DLD1 (cell line): ENCODE measurements at regions not wholly inside any gene's neighbourhood (a gene's known extent, or its start where the extent isn't known, plus 50 kb on each side); places are given as distances from the start of the nearest gene placed in this dataset.

Experiments
- in situ Hi-C: cut with HindIII; loops from 2 replicates; pipeline ENCODE4 v1.10.0; 2017; ENCODE audit warnings: low sequenced_read_pairs

DNA sequence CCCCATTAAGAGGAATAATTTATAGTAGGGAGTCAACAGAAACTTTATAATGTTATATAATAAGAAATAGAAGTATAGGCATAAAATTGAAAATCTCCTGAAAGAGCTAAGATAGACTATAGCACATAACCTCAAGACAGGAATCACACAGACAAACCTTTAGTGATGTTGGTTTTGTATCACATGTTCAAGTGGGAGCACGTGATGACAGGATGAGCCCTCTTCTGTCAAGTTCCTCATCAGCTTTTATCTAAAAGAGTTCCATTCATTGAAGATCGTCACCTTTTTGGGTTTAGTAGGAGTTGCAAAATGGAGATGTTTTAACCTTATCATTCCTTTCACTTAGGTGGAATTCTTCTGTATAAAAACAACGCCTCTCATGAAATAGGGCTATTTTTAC lies 127.0 kb downstream of the MCHR2 start:
- in situ Hi-C loops: no loop called here

DNA sequence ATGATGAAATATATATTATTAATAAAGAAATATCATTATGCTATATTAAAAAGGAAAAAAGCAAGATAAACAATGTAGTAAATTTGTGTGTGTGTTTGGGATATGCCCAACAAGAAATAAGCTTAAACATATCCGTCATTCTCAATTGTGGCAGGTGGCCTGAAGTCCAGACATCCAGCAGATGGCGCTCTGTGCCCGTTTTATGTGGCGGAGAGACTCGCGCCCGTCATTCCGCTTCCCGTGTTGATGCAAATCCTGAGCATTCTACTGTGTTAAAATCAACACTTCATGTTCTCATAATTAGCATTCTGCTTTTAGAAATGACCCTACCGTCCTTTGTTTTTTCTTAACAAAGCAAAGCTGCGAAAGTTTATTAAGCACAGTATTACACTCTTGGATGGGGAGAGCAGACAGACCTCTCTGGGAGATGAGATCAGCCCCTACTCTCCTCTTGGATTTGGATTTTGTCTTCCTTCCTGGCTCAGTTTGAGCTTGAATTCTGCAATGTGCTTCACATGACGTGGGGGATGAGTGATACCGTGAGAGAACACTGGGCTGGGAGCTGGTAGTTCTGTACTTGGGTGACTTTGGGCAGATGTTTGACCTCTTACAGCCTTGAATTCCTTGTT lies 125.8 kb downstream of the MCHR2 start:
- in situ Hi-C loops: no loop called here
